Left lobe of liver (tissue), 2 donors: ENCODE measurements at regions not wholly inside any gene's neighbourhood (a gene's known extent, or its start where the extent isn't known, plus 50 kb on each side); places are given as distances from the start of the nearest gene placed in this dataset.

Experiments used
- ATAC-seq: fragments of 200-7000 bp; cut with Tn5 transposase; one replicate; pipeline ENCODE4 v1.9.1; 2020; ENCODE audit warnings: mild to moderate bottlenecking, moderate library complexity
- DNase-seq: peaks from one replicate; pipeline ENCODE4 v3.0.0-alpha.2; 2020; ENCODE audit warnings: low spot score
- donor health status: DM: no; HTN: no; CAD: no; lungs with moderate emphysema.
- donor health status: DM: no; HTN: yes; CAD: no.

- no peak for DNase-seq
These were observed 84.4 kb upstream of the PRMT6 start for GRCh38 chr1:106972074-106972473.

GRCh38 chr1:106975944-106976343 is 80.5 kb upstream of the PRMT6 start:
- DNase-seq (no peak), ATAC-seq (no peak)

More at GRCh38 chr1:106972074-106972473, 84.4 kb upstream of the PRMT6 start:
- no peak for ATAC-seq

GRCh38 chr1:106978477-106979322 is 77.8 kb upstream of the PRMT6 start:
- no peak for DNase-seq
- no peak for ATAC-seq

- ATAC-seq, result no peak
- no peak for DNase-seq
These were observed 77.1 kb upstream of the PRMT6 start for GRCh38 chr1:106979371-106979770.

- no peak for ATAC-seq
- DNase-seq, result no peak
These were observed 76.4 kb upstream of the PRMT6 start for GRCh38 chr1:106980121-106980520.

- DNase-seq, result no peak
- no peak for ATAC-seq
These were observed 71.7 kb upstream of the PRMT6 start for GRCh38 chr1:106984801-106985200.

GRCh38 chr1:106986603-106987002 is 69.9 kb upstream of the PRMT6 start:
- no peak for ATAC-seq
- no peak for DNase-seq

GRCh38 chr1:106995970-106996369 is 60.5 kb upstream of the PRMT6 start:
- ATAC-seq (no peak), DNase-seq (no peak)

GRCh38 chr1:106998431-106999002 is 58.0 kb upstream of the PRMT6 start:
- DNase-seq, result no peak
- ATAC-seq, result no peak

GRCh38 chr1:107000902-107001301 is 55.6 kb upstream of the PRMT6 start:
- DNase-seq (no peak), ATAC-seq (no peak)

- DNase-seq (no peak), ATAC-seq (no peak)
These were observed 52.5 kb upstream of the PRMT6 start for GRCh38 chr1:107003972-107004371.

- ATAC-seq (no peak), DNase-seq (no peak)
These were observed 52.1 kb upstream of the PRMT6 start for GRCh38 chr1:107004421-107004820.
